Astrocyte (in vitro differentiated cells and primary cell): ENCODE measurements at regions not wholly inside any gene's neighbourhood (a gene's known extent, or its start where the extent isn't known, plus 50 kb on each side); places are given as distances from the start of the nearest gene placed in this dataset.

ENCODE experiments used
- DNase-seq: peaks from one replicate; pipeline ENCODE4 v3.0.0-alpha.2; 2010; ENCODE audit warnings: low read depth
- FAIRE-seq: peaks from 2 replicates; lab custom pipeline; 2011; peaks lifted over from hg19 to GRCh38; lab: Jason Lieb, UNC
- H2AFZ ChIP-seq: 2 replicates; pipeline ENCODE4 v1.6.0; 2012; ENCODE audit warnings: low read depth, low read length, inconsistent platforms
- H3K27ac ChIP-seq: 2 replicates; pipeline ENCODE4 v1.5.1; 2011; ENCODE audit warnings: low read depth, low read length, inconsistent platforms
- H3K27me3 ChIP-seq: 2 replicates; pipeline ENCODE4 v1.6.0; 2011; ENCODE audit warnings: low read length, inconsistent platforms; ENCODE audit not compliant: insufficient read depth
- H3K36me3 ChIP-seq: 2 replicates; pipeline ENCODE4 v1.5.1; 2011; ENCODE audit warnings: low read length, inconsistent platforms; ENCODE audit not compliant: insufficient read depth
- H3K4me1 ChIP-seq: 2 replicates; pipeline ENCODE4 v1.5.1; 2011; ENCODE audit warnings: low read length, inconsistent platforms; ENCODE audit not compliant: insufficient read depth
- H3K4me2 ChIP-seq: 2 replicates; pipeline ENCODE4 v1.6.0; 2012; ENCODE audit warnings: low read length, inconsistent platforms
- H3K4me3 ChIP-seq: 2 replicates; pipeline ENCODE4 v1.5.1; 2011; ENCODE audit warnings: low read depth, mild to moderate bottlenecking, low read length, inconsistent platforms; ENCODE audit not compliant: insufficient read depth
- H3K79me2 ChIP-seq: 2 replicates; pipeline ENCODE4 v1.6.0; 2012; ENCODE audit warnings: mild to moderate bottlenecking, low read length, inconsistent platforms; ENCODE audit not compliant: insufficient read depth
- H3K9ac ChIP-seq: 2 replicates; pipeline ENCODE4 v1.6.0; 2012; ENCODE audit warnings: mild to moderate bottlenecking, low read length, inconsistent platforms
- H3K9me3 ChIP-seq: 2 replicates; pipeline ENCODE4 v1.5.1; 2012; ENCODE audit warnings: low read depth, mild to moderate bottlenecking, low read length, inconsistent platforms; ENCODE audit not compliant: insufficient read depth
- H4K20me1 ChIP-seq: 2 replicates; pipeline ENCODE4 v1.6.0; 2012; ENCODE audit warnings: low read length, inconsistent platforms; ENCODE audit not compliant: insufficient read depth
- H3K27ac Mint-ChIP-seq: one replicate; pipeline ENCODE4 v1.8.0; 2021; ENCODE audit warnings: mild to moderate bottlenecking, mixed read lengths; ENCODE audit not compliant: unreplicated experiment
- H3K27me3 Mint-ChIP-seq: one replicate; pipeline ENCODE4 v1.8.0; 2021; ENCODE audit warnings: low read depth, mixed read lengths; ENCODE audit not compliant: unreplicated experiment
- H3K36me3 Mint-ChIP-seq: one replicate; pipeline ENCODE4 v1.8.0; 2021; ENCODE audit warnings: low read depth, mixed read lengths; ENCODE audit not compliant: unreplicated experiment
- H3K4me1 Mint-ChIP-seq: one replicate; pipeline ENCODE4 v1.8.0; 2021; ENCODE audit warnings: low read depth, mixed read lengths; ENCODE audit not compliant: unreplicated experiment
- H3K4me3 Mint-ChIP-seq: one replicate; pipeline ENCODE4 v1.8.0; 2021; ENCODE audit warnings: mild to moderate bottlenecking, moderate library complexity, mixed read lengths; ENCODE audit not compliant: unreplicated experiment
- H3K9me3 Mint-ChIP-seq: one replicate; pipeline ENCODE4 v1.8.0; 2021; ENCODE audit warnings: mild to moderate bottlenecking, mixed read lengths; ENCODE audit not compliant: unreplicated experiment
- EZH2 ChIP-seq: IDR thresholded peaks from 2 replicates; pipeline ENCODE4 v1.6.1; 2012; ENCODE audit warnings: mild to moderate bottlenecking, low read length, inconsistent platforms; ENCODE audit not compliant: insufficient read depth
- TF ChIP-seq, protein P1 (sequence below): IDR thresholded peaks from 2 replicates; pipeline ENCODE4 v1.5.1; 2011; ENCODE audit warnings: low read depth, mild to moderate bottlenecking, inconsistent platforms, low read length, moderate library complexity; ENCODE audit not compliant: insufficient read depth

- no peaks in the 10 kb centered on the region for H3K4me1 Mint-ChIP-seq
- no peaks in the 10 kb centered on the region for H3K36me3 Mint-ChIP-seq
- H3K4me1 ChIP-seq = no peaks in the 10 kb centered on the region
- no peaks in the 10 kb centered on the region for H3K27me3 ChIP-seq
- peaks cover 36% of the 10 kb centered on the region for H3K9me3 Mint-ChIP-seq
- no peak overlapping the region for H3K4me3 ChIP-seq
- H3K79me2 ChIP-seq = no peaks in the 10 kb centered on the region
- H3K36me3 ChIP-seq = no peaks in the 10 kb centered on the region
- H3K27ac ChIP-seq = no peak overlapping the region
- H3K4me3 Mint-ChIP-seq = no peak overlapping the region
- FAIRE-seq (no peak), DNase-seq (no peak)
- no peak for TF ChIP-seq EZH2
- TF ChIP-seq, protein P1, sequence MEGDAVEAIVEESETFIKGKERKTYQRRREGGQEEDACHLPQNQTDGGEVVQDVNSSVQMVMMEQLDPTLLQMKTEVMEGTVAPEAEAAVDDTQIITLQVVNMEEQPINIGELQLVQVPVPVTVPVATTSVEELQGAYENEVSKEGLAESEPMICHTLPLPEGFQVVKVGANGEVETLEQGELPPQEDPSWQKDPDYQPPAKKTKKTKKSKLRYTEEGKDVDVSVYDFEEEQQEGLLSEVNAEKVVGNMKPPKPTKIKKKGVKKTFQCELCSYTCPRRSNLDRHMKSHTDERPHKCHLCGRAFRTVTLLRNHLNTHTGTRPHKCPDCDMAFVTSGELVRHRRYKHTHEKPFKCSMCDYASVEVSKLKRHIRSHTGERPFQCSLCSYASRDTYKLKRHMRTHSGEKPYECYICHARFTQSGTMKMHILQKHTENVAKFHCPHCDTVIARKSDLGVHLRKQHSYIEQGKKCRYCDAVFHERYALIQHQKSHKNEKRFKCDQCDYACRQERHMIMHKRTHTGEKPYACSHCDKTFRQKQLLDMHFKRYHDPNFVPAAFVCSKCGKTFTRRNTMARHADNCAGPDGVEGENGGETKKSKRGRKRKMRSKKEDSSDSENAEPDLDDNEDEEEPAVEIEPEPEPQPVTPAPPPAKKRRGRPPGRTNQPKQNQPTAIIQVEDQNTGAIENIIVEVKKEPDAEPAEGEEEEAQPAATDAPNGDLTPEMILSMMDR = no peak
- no peak overlapping the region for H3K9ac ChIP-seq
- no peak overlapping the region for H2AFZ ChIP-seq
- H4K20me1 ChIP-seq = no peaks in the 10 kb centered on the region
- no peak overlapping the region for H3K27ac Mint-ChIP-seq
- H3K4me2 ChIP-seq = no peak overlapping the region
- H3K9me3 ChIP-seq = peaks cover 12% of the 10 kb centered on the region
- no peaks in the 10 kb centered on the region for H3K27me3 Mint-ChIP-seq
Observed at GRCh38 chr22:47547239-47547661, 784.8 kb downstream of the TBC1D22A start.

GRCh38 chr22:47544696-47545095 lies 782.2 kb downstream of the TBC1D22A start:
- Histone ChIP-seq H3K4me2 (no peak overlapping the region), H3K79me2 (no peaks in the 10 kb centered on the region), H3K36me3 (no peaks in the 10 kb centered on the region), H3K27me3 (no peaks in the 10 kb centered on the region), H3K4me1 (no peaks in the 10 kb centered on the region), H3K9me3 (peaks cover 12% of the 10 kb centered on the region), H2AFZ (no peak overlapping the region), H3K27ac (no peak overlapping the region), H4K20me1 (no peaks in the 10 kb centered on the region), H3K9ac (no peak overlapping the region), H3K4me3 (no peak overlapping the region)
- Mint-ChIP-seq H3K4me1 (no peaks in the 10 kb centered on the region), H3K27ac (no peak overlapping the region), H3K9me3 (peaks cover 36% of the 10 kb centered on the region), H3K4me3 (no peak overlapping the region), H3K27me3 (no peaks in the 10 kb centered on the region), H3K36me3 (no peaks in the 10 kb centered on the region)
- TF ChIP-seq, protein P1 = no peak
- FAIRE-seq (no peak), DNase-seq (no peak)

- Histone ChIP-seq H3K36me3 (no peaks in the 10 kb centered on the region), H4K20me1 (no peaks in the 10 kb centered on the region), H3K4me3 (no peak overlapping the region), H3K4me2 (no peak overlapping the region), H3K27ac (no peak overlapping the region), H3K9ac (no peak overlapping the region), H3K79me2 (no peaks in the 10 kb centered on the region), H2AFZ (no peak overlapping the region), H3K4me1 (no peaks in the 10 kb centered on the region), H3K9me3 (peaks cover 12% of the 10 kb centered on the region), H3K27me3 (no peaks in the 10 kb centered on the region)
- no peaks in the 10 kb centered on the region for H3K4me1 Mint-ChIP-seq
- no peaks in the 10 kb centered on the region for H3K27me3 Mint-ChIP-seq
- H3K9me3 Mint-ChIP-seq = peaks cover 37% of the 10 kb centered on the region
- H3K27ac Mint-ChIP-seq = no peak overlapping the region
- FAIRE-seq = no peak
- no peak for TF ChIP-seq EZH2
- TF ChIP-seq, protein P1 = no peak
- H3K4me3 Mint-ChIP-seq = no peak overlapping the region
- H3K36me3 Mint-ChIP-seq = no peaks in the 10 kb centered on the region
- DNase-seq = no peak
Observed at GRCh38 chr22:47543447-47543846, 781.0 kb downstream of the TBC1D22A start.
